Endothelial cell of umbilical vein (primary cell): ENCODE measurements at regions not wholly inside any gene's neighbourhood (a gene's known extent, or its start where the extent isn't known, plus 50 kb on each side); places are given as distances from the start of the nearest gene placed in this dataset.

Experiments used
- BruUV-seq: library from RNA; stranded (reverse); fragments of 400-500 nt; replicated peaks from 2 replicates; lab custom pipeline; 2021; lab: Mats Ljungman, UMichigan
- CTCF ChIA-PET: fragments of 300-600, 350-600 bp; sonication (Branson Sonifier 250); formaldehyde crosslinking; loops from one replicate; lab custom pipeline; 2021; ENCODE audit warnings: antibody characterized with exemption, inconsistent platforms; lab: Charles Lee
- POLR2A ChIA-PET: fragments of 300-600, 350-600 bp; sonication (Branson Sonifier 250); formaldehyde crosslinking; loops from one replicate; lab custom pipeline; 2021; ENCODE audit warnings: antibody characterized with exemption, inconsistent platforms; lab: Charles Lee
- DNase-seq: peaks from one replicate; pipeline ENCODE4 v3.0.0-alpha.2; 2011; ENCODE audit warnings: low read depth, low spot score
- FAIRE-seq: peaks from 2 replicates; lab custom pipeline; 2011; peaks lifted over from hg19 to GRCh38; lab: Jason Lieb, UNC
- H2AFZ ChIP-seq: 2 replicates; pipeline ENCODE4 v1.6.0; 2012; ENCODE audit warnings: low read depth, low read length, control low read depth, inconsistent platforms
- H3K27ac ChIP-seq: 2 replicates; pipeline ENCODE4 v1.5.1; 2011; ENCODE audit warnings: low read depth, mild to moderate bottlenecking, control low read depth, low read length, moderate library complexity; ENCODE audit not compliant: insufficient read depth
- H3K27me3 ChIP-seq, 2 experiments: 2 replicates each; pipeline versions ENCODE4 v1.6.0 to v1.6.1; 2011; ENCODE audit warnings: low read length in 2 of 2, mixed read lengths in 1 of 2; ENCODE audit not compliant: control insufficient read depth in 2 of 2, insufficient read depth in 2 of 2
- H3K36me3 ChIP-seq, 2 experiments: 2 replicates in 1 of 2; 3 replicates in 1 of 2; pipeline ENCODE4 v1.5.1; 2011; ENCODE audit warnings: low read length in 2 of 2, mild to moderate bottlenecking in 1 of 2, moderate library complexity in 1 of 2; ENCODE audit not compliant: control insufficient read depth in 2 of 2, insufficient read depth in 2 of 2; ENCODE audit errors: extremely low read depth in 1 of 2
- H3K4me1 ChIP-seq: 3 replicates; pipeline ENCODE4 v1.5.1; 2011; ENCODE audit warnings: mild to moderate bottlenecking, low read length; ENCODE audit not compliant: control insufficient read depth, insufficient read depth; ENCODE audit errors: extremely low read depth
- H3K4me2 ChIP-seq: 2 replicates; pipeline ENCODE4 v1.6.1; 2011; ENCODE audit warnings: low read length, control low read depth, mixed read lengths; ENCODE audit not compliant: insufficient read depth
- H3K4me3 ChIP-seq, 3 experiments: fragments of 200-600 bp in 1 of 3; sonication (generic), shearing (Covaris generic) in 1 of 3; replicated peaks in 1 of 3; 2 replicates each; pipeline ENCODE4 v1.5.1; 2011 to 2016; ENCODE audit warnings: control low read depth in 3 of 3, low read length in 3 of 3, mild to moderate bottlenecking in 2 of 3, inconsistent platforms in 1 of 3, low read depth in 1 of 3, moderate library complexity in 1 of 3; ENCODE audit not compliant: insufficient read depth in 1 of 3
- H3K79me2 ChIP-seq: 2 replicates; pipeline ENCODE4 v1.6.0; 2012; ENCODE audit warnings: low read length, inconsistent platforms; ENCODE audit not compliant: control insufficient read depth, insufficient read depth
- H3K9ac ChIP-seq: replicated peaks from 2 replicates; pipeline ENCODE3; 2011; ENCODE audit warnings: low read length, control low read depth; ENCODE audit not compliant: insufficient read depth; ENCODE audit errors: extremely low read depth
- H3K9me1 ChIP-seq: replicated peaks from 3 replicates; pipeline ENCODE4 v1.6.0; 2011; ENCODE audit warnings: mild to moderate bottlenecking, low read length; ENCODE audit not compliant: control insufficient read depth, insufficient read depth; ENCODE audit errors: extremely low read depth
- H3K9me3 ChIP-seq: replicated peaks from 2 replicates; pipeline ENCODE4 v1.5.1; 2012; ENCODE audit warnings: low read length, inconsistent platforms; ENCODE audit not compliant: control insufficient read depth, insufficient read depth
- H4K20me1 ChIP-seq: replicated peaks from 2 replicates; pipeline ENCODE3; 2011; ENCODE audit warnings: mild to moderate bottlenecking, low read length; ENCODE audit not compliant: control insufficient read depth, insufficient read depth; ENCODE audit errors: extremely low read depth
- EZH2 ChIP-seq: IDR thresholded peaks from 2 replicates; pipeline ENCODE4 v1.6.1; 2012; ENCODE audit warnings: borderline replicate concordance, low read depth, mild to moderate bottlenecking, moderate library complexity, low read length, inconsistent platforms; ENCODE audit not compliant: severe bottlenecking
- FOS ChIP-seq: IDR thresholded peaks from 2 replicates; pipeline ENCODE4 v1.6.1; 2011; ENCODE audit warnings: mild to moderate bottlenecking, low read length, moderate library complexity, borderline replicate concordance; ENCODE audit not compliant: insufficient read depth
- GATA2 ChIP-seq: IDR thresholded peaks from 2 replicates; pipeline ENCODE4 v1.7.0; 2011; ENCODE audit warnings: low read depth, mild to moderate bottlenecking, moderate library complexity, mixed read lengths, low read length; ENCODE audit not compliant: insufficient read length, insufficient read depth
- MYC ChIP-seq: IDR thresholded peaks from one replicate; pipeline ENCODE4 v1.6.1; 2011; ENCODE audit warnings: mild to moderate bottlenecking, low read depth, low read length
- POLR2A ChIP-seq: IDR thresholded peaks from 2 replicates; pipeline ENCODE4 v1.6.1; 2012; ENCODE audit warnings: low read depth, mild to moderate bottlenecking, control low read depth, low read length
- POLR2AphosphoS5 ChIP-seq: IDR thresholded peaks from 2 replicates; pipeline ENCODE4 v1.6.1; 2012; ENCODE audit warnings: low read depth, mild to moderate bottlenecking, control low read depth, low read length, moderate library complexity; ENCODE audit not compliant: insufficient read depth
- dilution Hi-C: fragments of 300-500 bp; cut with MboI; formaldehyde crosslinking; loops from one replicate; pipeline ENCODE4 v1.15.0; 2019; ENCODE audit warnings: low sequenced_read_pairs; ENCODE audit not compliant: extremely low pct_ligation_motif_present
- intact Hi-C: fragments of 100-400 bp; cut with micrococcal nuclease; formaldehyde crosslinking; loops from one replicate; pipeline ENCODE4 v1.10.0; 2022
- TF ChIP-seq, protein P1 (sequence below), 2 donors: IDR thresholded peaks; 1 replicate in 1 of 2; 2 replicates in 1 of 2; pipeline ENCODE4 v1.5.1; 2011; ENCODE audit warnings: low read length in 2 of 2, mild to moderate bottlenecking in 2 of 2, moderate library complexity in 2 of 2, control low read depth in 1 of 2, inconsistent platforms in 1 of 2, low read depth in 1 of 2; ENCODE audit not compliant: insufficient read depth in 1 of 2; ENCODE audit errors: extremely low read depth in 1 of 2
- TF ChIP-seq, protein P2 (sequence below): IDR thresholded peaks from 2 replicates; pipeline ENCODE4 v1.6.1; 2011; ENCODE audit not compliant: insufficient read depth, insufficient read length

DNA sequence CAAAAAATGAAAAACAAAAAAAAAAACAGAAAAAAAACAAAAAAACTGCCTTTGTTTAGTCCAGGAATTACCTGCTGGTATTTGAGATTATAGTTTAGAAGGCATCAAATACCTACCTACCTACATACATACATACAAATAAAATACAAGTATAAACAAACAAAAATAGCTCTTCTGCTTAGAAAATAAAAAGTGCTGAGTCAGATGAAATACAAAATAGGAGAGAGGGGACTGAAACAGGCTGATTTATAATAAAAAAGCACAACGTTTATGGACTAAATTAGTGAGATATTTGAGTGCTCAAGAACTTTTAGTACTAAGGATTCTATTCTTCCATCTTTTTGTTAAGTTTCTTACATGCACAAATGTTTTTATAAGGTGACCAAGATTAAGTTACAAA, 980.8 kb downstream of the PLA2G4A start:
- ChIA-PET POLR2A (no interaction called here), CTCF (no interaction called here)
- Histone ChIP-seq H3K27me3 (no peaks in the 10 kb centered on the region), H3K4me3 (no peak overlapping the region), H2AFZ (no peak overlapping the region), H3K9me3 (no peaks in the 10 kb centered on the region), H3K9ac (no peak overlapping the region), H3K79me2 (no peaks in the 10 kb centered on the region), H3K4me2 (no peak overlapping the region), H3K9me1 (no peaks in the 10 kb centered on the region), H3K27ac (no peak overlapping the region), H4K20me1 (no peaks in the 10 kb centered on the region), H3K4me1 (no peaks in the 10 kb centered on the region), H3K36me3 (no peaks in the 10 kb centered on the region)
- no TSS peak for BruUV-seq
- DNase-seq (no peak), FAIRE-seq (no peak)
- TF ChIP-seq EZH2 = no peak
- TF ChIP-seq GATA2 = no peak
- TF ChIP-seq, protein P1, sequence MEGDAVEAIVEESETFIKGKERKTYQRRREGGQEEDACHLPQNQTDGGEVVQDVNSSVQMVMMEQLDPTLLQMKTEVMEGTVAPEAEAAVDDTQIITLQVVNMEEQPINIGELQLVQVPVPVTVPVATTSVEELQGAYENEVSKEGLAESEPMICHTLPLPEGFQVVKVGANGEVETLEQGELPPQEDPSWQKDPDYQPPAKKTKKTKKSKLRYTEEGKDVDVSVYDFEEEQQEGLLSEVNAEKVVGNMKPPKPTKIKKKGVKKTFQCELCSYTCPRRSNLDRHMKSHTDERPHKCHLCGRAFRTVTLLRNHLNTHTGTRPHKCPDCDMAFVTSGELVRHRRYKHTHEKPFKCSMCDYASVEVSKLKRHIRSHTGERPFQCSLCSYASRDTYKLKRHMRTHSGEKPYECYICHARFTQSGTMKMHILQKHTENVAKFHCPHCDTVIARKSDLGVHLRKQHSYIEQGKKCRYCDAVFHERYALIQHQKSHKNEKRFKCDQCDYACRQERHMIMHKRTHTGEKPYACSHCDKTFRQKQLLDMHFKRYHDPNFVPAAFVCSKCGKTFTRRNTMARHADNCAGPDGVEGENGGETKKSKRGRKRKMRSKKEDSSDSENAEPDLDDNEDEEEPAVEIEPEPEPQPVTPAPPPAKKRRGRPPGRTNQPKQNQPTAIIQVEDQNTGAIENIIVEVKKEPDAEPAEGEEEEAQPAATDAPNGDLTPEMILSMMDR (IDR thresholded peaks at IDR 0.05; ENCODE audit: extremely low read depth in 1 of 2, insufficient read depth in 1 of 2, low read depth in 1 of 2, low read length in 2 of 2) = no peak
- TF ChIP-seq MYC = no peak
- intact Hi-C loops = no loop called here
- dilution Hi-C loops = no loop called here

DNA sequence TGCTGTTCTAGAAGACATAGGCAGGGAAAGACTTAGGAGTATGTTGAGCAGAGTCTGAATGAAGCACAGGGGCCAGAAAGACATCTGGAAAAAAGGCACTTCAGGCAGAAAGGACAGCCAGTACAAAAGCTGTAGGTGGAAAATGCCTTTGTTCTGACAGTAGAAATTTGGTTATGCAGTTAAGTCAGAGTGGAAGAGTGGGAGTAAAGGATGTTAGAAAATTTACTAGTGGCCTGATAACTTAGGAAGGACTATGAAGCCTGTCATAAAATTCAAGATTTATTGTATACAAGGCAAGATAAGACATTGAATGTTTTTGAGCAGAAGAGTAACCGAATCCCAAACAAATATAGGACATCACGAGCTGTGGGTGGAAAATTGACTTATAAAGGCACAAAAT, 987.9 kb downstream of the PLA2G4A start:
- intact Hi-C loops = no loop called here
- Histone ChIP-seq H3K4me1 (no peaks in the 10 kb centered on the region), H3K27ac (no peak overlapping the region), H3K36me3 (no peaks in the 10 kb centered on the region), H3K9me1 (no peaks in the 10 kb centered on the region), H3K27me3 (no peaks in the 10 kb centered on the region), H3K79me2 (no peaks in the 10 kb centered on the region), H3K4me2 (no peak overlapping the region), H4K20me1 (no peaks in the 10 kb centered on the region), H3K9ac (no peak overlapping the region), H3K4me3 (no peak overlapping the region), H3K9me3 (no peaks in the 10 kb centered on the region), H2AFZ (no peak overlapping the region)
- no TSS peak for BruUV-seq
- FAIRE-seq = no peak
- DNase-seq = no peak
- dilution Hi-C loops = no loop called here
- TF ChIP-seq FOS = no peak
- TF ChIP-seq POLR2A = no peak
- TF ChIP-seq, protein P2, sequence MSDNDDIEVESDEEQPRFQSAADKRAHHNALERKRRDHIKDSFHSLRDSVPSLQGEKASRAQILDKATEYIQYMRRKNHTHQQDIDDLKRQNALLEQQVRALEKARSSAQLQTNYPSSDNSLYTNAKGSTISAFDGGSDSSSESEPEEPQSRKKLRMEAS = no peak
- no peak for TF ChIP-seq EZH2
- TF ChIP-seq MYC = no peak
- TF ChIP-seq POLR2AphosphoS5 = no peak
- TF ChIP-seq, protein P1 (IDR thresholded peaks at IDR 0.05; ENCODE audit: extremely low read depth in 1 of 2, insufficient read depth in 1 of 2, low read depth in 1 of 2, low read length in 2 of 2) = no peak
- CTCF ChIA-PET = no interaction called here
- POLR2A ChIA-PET = no interaction called here
